Inferior parietal cortex (tissue), 1 donor: ENCODE measurements at regions not wholly inside any gene's neighbourhood (a gene's known extent, or its start where the extent isn't known, plus 50 kb on each side); places are given as distances from the start of the nearest gene placed in this dataset.
"Not testable (repeated sequence)": the region's sequence is repeated elsewhere in the genome, so short reads cannot be mapped to it uniquely, and the experiment has no call there.

Source experiments
- DNase-seq: peaks from one replicate; pipeline ENCODE4 v3.0.0-alpha.2; 2016; ENCODE audit errors: extremely low spot score

GRCh38 chr18:47412924-47413323, 161.5 kb upstream of the SKOR2 start:
- no peak for DNase-seq

- DNase-seq, result no peak
Observed at GRCh38 chr18:47411159-47411558, 159.7 kb upstream of the SKOR2 start.

- DNase-seq, result no peak
Observed at GRCh38 chr18:47410139-47410538, 158.7 kb upstream of the SKOR2 start.

GRCh38 chr18:47409519-47409918, 158.1 kb upstream of the SKOR2 start:
- DNase-seq, result no peak

GRCh38 chr18:47407736-47408135, 156.3 kb upstream of the SKOR2 start:
- no peak for DNase-seq

- DNase-seq, result no peak
Observed at GRCh38 chr18:47404845-47405244, 153.4 kb upstream of the SKOR2 start.

- no peak for DNase-seq
Observed at GRCh38 chr18:47403949-47404348, 152.5 kb upstream of the SKOR2 start.

GRCh38 chr18:47403317-47403716, 151.9 kb upstream of the SKOR2 start:
- DNase-seq, result no peak

GRCh38 chr18:47399475-47399874, 148.0 kb upstream of the SKOR2 start:
- DNase-seq, result no peak

- DNase-seq, result no peak
Observed at GRCh38 chr18:47397671-47398319, 146.3 kb upstream of the SKOR2 start.

- DNase-seq, result no peak
Observed at GRCh38 chr18:47391665-47392064, 140.2 kb upstream of the SKOR2 start.

GRCh38 chr18:47390410-47391024, 139.1 kb upstream of the SKOR2 start:
- no peak for DNase-seq

- no peak for DNase-seq
Observed at GRCh38 chr18:47389210-47389609, 137.8 kb upstream of the SKOR2 start.

GRCh38 chr18:47387864-47388263, 136.4 kb upstream of the SKOR2 start:
- DNase-seq, result no peak

- DNase-seq, result no peak
Observed at GRCh38 chr18:47383729-47384128, 132.3 kb upstream of the SKOR2 start.

GRCh38 chr18:47381975-47382570, 130.6 kb upstream of the SKOR2 start:
- DNase-seq, result no peak

- DNase-seq, result no peak
Observed at GRCh38 chr18:47380153-47380552, 128.7 kb upstream of the SKOR2 start.

- no peak for DNase-seq
Observed at GRCh38 chr18:47373465-47373864, 122.0 kb upstream of the SKOR2 start.

- DNase-seq, result no peak
Observed at GRCh38 chr18:47370052-47370451, 118.6 kb upstream of the SKOR2 start.

- DNase-seq, result not testable (repeated sequence)
Observed at GRCh38 chr18:47354061-47354460, 102.6 kb upstream of the SKOR2 start.

GRCh38 chr18:47346016-47346415, 94.6 kb upstream of the SKOR2 start:
- no peak for DNase-seq

GRCh38 chr18:47345291-47345690, 93.8 kb upstream of the SKOR2 start:
- DNase-seq, result no peak

- no peak for DNase-seq
Observed at GRCh38 chr18:47343291-47343690, 91.8 kb upstream of the SKOR2 start.
